Endodermal cell (in vitro differentiated cells): ENCODE measurements at regions not wholly inside any gene's neighbourhood (a gene's known extent, or its start where the extent isn't known, plus 50 kb on each side); places are given as distances from the start of the nearest gene placed in this dataset.
A peak's percentile ranks its signal among the peaks of the same experiment; 100 is the strongest.

Experiments used
- DNase-seq: peaks from one replicate; pipeline ENCODE4 v3.0.0-alpha.2; 2017
- H3K27ac ChIP-seq: 2 replicates; pipeline ENCODE4 v1.5.1; 2013; ENCODE audit warnings: mild to moderate bottlenecking, low read depth, low read length, moderate library complexity
- H3K27me3 ChIP-seq: 2 replicates; pipeline ENCODE4 v1.6.1; 2013; ENCODE audit warnings: mild to moderate bottlenecking, low read length, moderate library complexity; ENCODE audit not compliant: insufficient read depth, control insufficient read depth, poor library complexity, severe bottlenecking
- H3K36me3 ChIP-seq: 2 replicates; pipeline ENCODE4 v1.7.0; 2013; ENCODE audit warnings: mild to moderate bottlenecking, low read length, moderate library complexity; ENCODE audit not compliant: control insufficient read depth, insufficient read depth
- H3K4me1 ChIP-seq: one replicate; pipeline ENCODE4 v1.7.0; 2013; ENCODE audit warnings: low read length; ENCODE audit not compliant: control insufficient read depth, insufficient read depth
- H3K4me3 ChIP-seq: 2 replicates; pipeline ENCODE4 v1.5.1; 2013; ENCODE audit warnings: mild to moderate bottlenecking, low read length, moderate library complexity
- H3K9ac ChIP-seq: 2 replicates; pipeline ENCODE4 v1.6.1; 2013; ENCODE audit warnings: mild to moderate bottlenecking, low read length, moderate library complexity; ENCODE audit not compliant: poor library complexity, severe bottlenecking; ENCODE audit errors: extremely low read depth
- H3K9me3 ChIP-seq: 2 replicates; pipeline ENCODE4 v1.6.1; 2013; ENCODE audit warnings: mild to moderate bottlenecking, low read length, moderate library complexity; ENCODE audit not compliant: control insufficient read depth
- H3K27ac Mint-ChIP-seq: 2 replicates; pipeline ENCODE4 v1.8.0; 2020; ENCODE audit warnings: mixed read lengths
- H3K27me3 Mint-ChIP-seq: 2 replicates; pipeline ENCODE4 v1.8.0; 2021; ENCODE audit warnings: mild to moderate bottlenecking, mixed read lengths; ENCODE audit not compliant: insufficient read depth
- H3K36me3 Mint-ChIP-seq: 2 replicates; pipeline ENCODE4 v1.8.0; 2020; ENCODE audit warnings: low read depth, mixed read lengths
- H3K4me1 Mint-ChIP-seq: 2 replicates; pipeline ENCODE4 v1.8.0; 2020; ENCODE audit warnings: mixed read lengths
- H3K4me3 Mint-ChIP-seq: 2 replicates; pipeline ENCODE4 v1.8.0; 2020; ENCODE audit warnings: mild to moderate bottlenecking, moderate library complexity, mixed read lengths
- H3K9me3 Mint-ChIP-seq: 2 replicates; pipeline ENCODE4 v1.8.0; 2020; ENCODE audit warnings: mild to moderate bottlenecking, mixed read lengths
- CTCF ChIP-seq: fragments of 200-600 bp; sonication (generic); conservative IDR thresholded peaks from 2 replicates; pipeline ENCODE4 v1.5.0; 2021; ENCODE audit warnings: antibody characterized with exemption, mild to moderate bottlenecking
- WGBS, 2 experiments: methylation state at CpG; one replicate each; pipeline versions ENCODE4 v1.1.5 to v1.1.7; 2013; ENCODE audit warnings: missing lambda C conversion rate in 2 of 2, mixed read lengths in 1 of 2; ENCODE audit not compliant: insufficient coverage in 1 of 2, insufficient read length in 1 of 2; 5-methylcytosine and 5-hydroxymethylcytosine counted together

GRCh38 chr13:47420020-47420419 is 523.2 kb upstream of the HTR2A start:
- H3K9me3 ChIP-seq = no peaks in the 10 kb centered on the region
- no peak for DNase-seq
- no peak overlapping the region for H3K27ac ChIP-seq
- no peaks in the 10 kb centered on the region for H3K4me1 ChIP-seq
- WGBS, 2 experiments = 88% methylated on average over 1 of the region's 1 CpG; no CpG with 5 or more reads in 1 of the 2 experiments
- H3K27me3 ChIP-seq = no peaks in the 10 kb centered on the region
- no peak overlapping the region for H3K9ac ChIP-seq
- Mint-ChIP-seq H3K36me3 (no peaks in the 10 kb centered on the region), H3K27ac (no peak overlapping the region), H3K9me3 (no peaks in the 10 kb centered on the region), H3K4me1 (no peaks in the 10 kb centered on the region), H3K27me3 (no peaks in the 10 kb centered on the region), H3K4me3 (no peak overlapping the region)
- no peak overlapping the region for H3K4me3 ChIP-seq
- peak; percentile 34 for TF ChIP-seq CTCF
- H3K36me3 ChIP-seq = no peaks in the 10 kb centered on the region

GRCh38 chr13:47418206-47418920 is 521.5 kb upstream of the HTR2A start:
- H3K27ac ChIP-seq = no peak overlapping the region
- Mint-ChIP-seq H3K27me3 (no peaks in the 10 kb centered on the region), H3K27ac (no peak overlapping the region), H3K4me1 (peaks cover 7% of the 10 kb centered on the region), H3K36me3 (no peaks in the 10 kb centered on the region), H3K4me3 (no peak overlapping the region), H3K9me3 (no peaks in the 10 kb centered on the region)
- no peak overlapping the region for H3K4me3 ChIP-seq
- TF ChIP-seq CTCF = no peak
- no peaks in the 10 kb centered on the region for H3K36me3 ChIP-seq
- 87 to 100% methylated on average over 1 to 3 of the region's 3 CpGs for WGBS, 2 experiments
- DNase-seq = no peak
- no peaks in the 10 kb centered on the region for H3K4me1 ChIP-seq
- H3K9ac ChIP-seq = no peak overlapping the region
- no peaks in the 10 kb centered on the region for H3K9me3 ChIP-seq
- H3K27me3 ChIP-seq = no peaks in the 10 kb centered on the region

- Mint-ChIP-seq H3K27ac (no peak overlapping the region), H3K27me3 (no peaks in the 10 kb centered on the region), H3K36me3 (no peaks in the 10 kb centered on the region), H3K9me3 (no peaks in the 10 kb centered on the region), H3K4me3 (no peak overlapping the region), H3K4me1 (peaks cover 7% of the 10 kb centered on the region)
- H3K4me3 ChIP-seq = no peak overlapping the region
- no peak for DNase-seq
- no peak overlapping the region for H3K27ac ChIP-seq
- WGBS, 2 experiments = 100% methylated on average over 1 of the region's 2 CpGs; no CpG with 5 or more reads in 1 of the 2 experiments
- H3K9me3 ChIP-seq = no peaks in the 10 kb centered on the region
- no peaks in the 10 kb centered on the region for H3K36me3 ChIP-seq
- H3K4me1 ChIP-seq = no peaks in the 10 kb centered on the region
- no peaks in the 10 kb centered on the region for H3K27me3 ChIP-seq
- no peak overlapping the region for H3K9ac ChIP-seq
- TF ChIP-seq CTCF = no peak
These were observed 520.6 kb upstream of the HTR2A start for GRCh38 chr13:47417485-47417884.
